Astrocyte (in vitro differentiated cells and primary cell): ENCODE measurements at regions not wholly inside any gene's neighbourhood (a gene's known extent, or its start where the extent isn't known, plus 50 kb on each side); places are given as distances from the start of the nearest gene placed in this dataset.

Experiments used
- DNase-seq: peaks from one replicate; pipeline ENCODE4 v3.0.0-alpha.2; 2010; ENCODE audit warnings: low read depth
- FAIRE-seq: peaks from 2 replicates; lab custom pipeline; 2011; peaks lifted over from hg19 to GRCh38; lab: Jason Lieb, UNC
- H2AFZ ChIP-seq: 2 replicates; pipeline ENCODE4 v1.6.0; 2012; ENCODE audit warnings: low read depth, low read length, inconsistent platforms
- H3K27ac ChIP-seq: 2 replicates; pipeline ENCODE4 v1.5.1; 2011; ENCODE audit warnings: low read depth, low read length, inconsistent platforms
- H3K27me3 ChIP-seq: 2 replicates; pipeline ENCODE4 v1.6.0; 2011; ENCODE audit warnings: low read length, inconsistent platforms; ENCODE audit not compliant: insufficient read depth
- H3K36me3 ChIP-seq: 2 replicates; pipeline ENCODE4 v1.5.1; 2011; ENCODE audit warnings: low read length, inconsistent platforms; ENCODE audit not compliant: insufficient read depth
- H3K4me1 ChIP-seq: 2 replicates; pipeline ENCODE4 v1.5.1; 2011; ENCODE audit warnings: low read length, inconsistent platforms; ENCODE audit not compliant: insufficient read depth
- H3K4me2 ChIP-seq: 2 replicates; pipeline ENCODE4 v1.6.0; 2012; ENCODE audit warnings: low read length, inconsistent platforms
- H3K4me3 ChIP-seq: 2 replicates; pipeline ENCODE4 v1.5.1; 2011; ENCODE audit warnings: low read depth, mild to moderate bottlenecking, low read length, inconsistent platforms; ENCODE audit not compliant: insufficient read depth
- H3K79me2 ChIP-seq: 2 replicates; pipeline ENCODE4 v1.6.0; 2012; ENCODE audit warnings: mild to moderate bottlenecking, low read length, inconsistent platforms; ENCODE audit not compliant: insufficient read depth
- H3K9ac ChIP-seq: 2 replicates; pipeline ENCODE4 v1.6.0; 2012; ENCODE audit warnings: mild to moderate bottlenecking, low read length, inconsistent platforms
- H3K9me3 ChIP-seq: 2 replicates; pipeline ENCODE4 v1.5.1; 2012; ENCODE audit warnings: low read depth, mild to moderate bottlenecking, low read length, inconsistent platforms; ENCODE audit not compliant: insufficient read depth
- H4K20me1 ChIP-seq: 2 replicates; pipeline ENCODE4 v1.6.0; 2012; ENCODE audit warnings: low read length, inconsistent platforms; ENCODE audit not compliant: insufficient read depth
- H3K27ac Mint-ChIP-seq: one replicate; pipeline ENCODE4 v1.8.0; 2021; ENCODE audit warnings: mild to moderate bottlenecking, mixed read lengths; ENCODE audit not compliant: unreplicated experiment
- H3K27me3 Mint-ChIP-seq: one replicate; pipeline ENCODE4 v1.8.0; 2021; ENCODE audit warnings: low read depth, mixed read lengths; ENCODE audit not compliant: unreplicated experiment
- H3K36me3 Mint-ChIP-seq: one replicate; pipeline ENCODE4 v1.8.0; 2021; ENCODE audit warnings: low read depth, mixed read lengths; ENCODE audit not compliant: unreplicated experiment
- H3K4me1 Mint-ChIP-seq: one replicate; pipeline ENCODE4 v1.8.0; 2021; ENCODE audit warnings: low read depth, mixed read lengths; ENCODE audit not compliant: unreplicated experiment
- H3K4me3 Mint-ChIP-seq: one replicate; pipeline ENCODE4 v1.8.0; 2021; ENCODE audit warnings: mild to moderate bottlenecking, moderate library complexity, mixed read lengths; ENCODE audit not compliant: unreplicated experiment
- H3K9me3 Mint-ChIP-seq: one replicate; pipeline ENCODE4 v1.8.0; 2021; ENCODE audit warnings: mild to moderate bottlenecking, mixed read lengths; ENCODE audit not compliant: unreplicated experiment
- CTCF ChIP-seq: IDR thresholded peaks from 2 replicates; pipeline ENCODE4 v1.5.1; 2011; ENCODE audit warnings: low read depth, mild to moderate bottlenecking, inconsistent platforms, low read length, moderate library complexity; ENCODE audit not compliant: insufficient read depth
- EZH2 ChIP-seq: IDR thresholded peaks from 2 replicates; pipeline ENCODE4 v1.6.1; 2012; ENCODE audit warnings: mild to moderate bottlenecking, low read length, inconsistent platforms; ENCODE audit not compliant: insufficient read depth

- no peak for FAIRE-seq
- H3K79me2 ChIP-seq = no peaks in the 10 kb centered on the region
- no peaks in the 10 kb centered on the region for H3K27me3 ChIP-seq
- H3K4me2 ChIP-seq = peak overlapping the region; percentile 53
- H3K4me1 ChIP-seq = peaks cover 6% of the 10 kb centered on the region
- H3K4me3 ChIP-seq = no peak overlapping the region
- peak; percentile 46 for DNase-seq
- Mint-ChIP-seq H3K27me3 (no peaks in the 10 kb centered on the region), H3K4me1 (no peaks in the 10 kb centered on the region), H3K27ac (no peak overlapping the region), H3K4me3 (no peak overlapping the region), H3K9me3 (peaks cover 7% of the 10 kb centered on the region), H3K36me3 (no peaks in the 10 kb centered on the region)
- TF ChIP-seq EZH2 (no peak), CTCF (no peak)
- no peaks in the 10 kb centered on the region for H3K9me3 ChIP-seq
- no peak overlapping the region for H2AFZ ChIP-seq
- H3K9ac ChIP-seq = no peak overlapping the region
- H3K27ac ChIP-seq = no peak overlapping the region
- H4K20me1 ChIP-seq = no peaks in the 10 kb centered on the region
- H3K36me3 ChIP-seq = no peaks in the 10 kb centered on the region
Measured at GRCh38 chr12:126424696-126425095, 1359.5 kb downstream of the AACS start.

- Histone ChIP-seq H3K36me3 (no peaks in the 10 kb centered on the region), H3K9ac (no peak overlapping the region), H3K4me1 (peaks cover 6% of the 10 kb centered on the region), H3K9me3 (no peaks in the 10 kb centered on the region), H3K79me2 (no peaks in the 10 kb centered on the region), H3K4me3 (no peak overlapping the region), H3K27me3 (no peaks in the 10 kb centered on the region), H4K20me1 (no peaks in the 10 kb centered on the region), H2AFZ (no peak overlapping the region), H3K4me2 (peak overlapping the region; percentile 53), H3K27ac (no peak overlapping the region)
- no peak for FAIRE-seq
- DNase-seq = peak; percentile 46
- no peak overlapping the region for H3K4me3 Mint-ChIP-seq
- no peaks in the 10 kb centered on the region for H3K36me3 Mint-ChIP-seq
- H3K4me1 Mint-ChIP-seq = no peaks in the 10 kb centered on the region
- H3K9me3 Mint-ChIP-seq = peaks cover 5% of the 10 kb centered on the region
- TF ChIP-seq EZH2 (no peak), CTCF (no peak)
- no peaks in the 10 kb centered on the region for H3K27me3 Mint-ChIP-seq
- H3K27ac Mint-ChIP-seq = no peak overlapping the region
Measured at GRCh38 chr12:126425264-126425663, 1360.0 kb downstream of the AACS start.

GRCh38 chr12:126428769-126429168 is 1363.5 kb downstream of the AACS start:
- H3K36me3 Mint-ChIP-seq = no peaks in the 10 kb centered on the region
- TF ChIP-seq EZH2 (no peak), CTCF (no peak)

More at GRCh38 chr12:126428769-126429168, 1363.5 kb downstream of the AACS start:
- no peak overlapping the region for H3K9ac ChIP-seq
- no peak overlapping the region for H3K27ac ChIP-seq
- peaks cover 6% of the 10 kb centered on the region for H3K4me1 ChIP-seq
- Mint-ChIP-seq H3K27ac (no peak overlapping the region), H3K4me3 (no peak overlapping the region), H3K27me3 (no peaks in the 10 kb centered on the region), H3K9me3 (peaks cover 4% of the 10 kb centered on the region), H3K4me1 (no peaks in the 10 kb centered on the region)
- H3K9me3 ChIP-seq = no peaks in the 10 kb centered on the region
- H3K4me2 ChIP-seq = no peak overlapping the region
- no peaks in the 10 kb centered on the region for H4K20me1 ChIP-seq
- DNase-seq (no peak), FAIRE-seq (no peak)
- H3K36me3 ChIP-seq = no peaks in the 10 kb centered on the region
- H3K27me3 ChIP-seq = no peaks in the 10 kb centered on the region
- no peaks in the 10 kb centered on the region for H3K79me2 ChIP-seq
- no peak overlapping the region for H2AFZ ChIP-seq
- no peak overlapping the region for H3K4me3 ChIP-seq
